ENCODE measurements at regions not wholly inside any gene's neighbourhood (a gene's known extent, or its start where the extent isn't known, plus 50 kb on each side); places are given as distances from the start of the nearest gene placed in this dataset.

GRCh38 chr3:14330508-14330907, 71.9 kb upstream of the SLC6A6 start:
- Histone ChIP-seq H3K9me3 (replicated peaks) (no peaks in the 10 kb centered on the region), H3K4me1 (no peaks in the 10 kb centered on the region), H3K36me3 (no peaks in the 10 kb centered on the region), H3K27ac (replicated peaks) (no peak overlapping the region), H3K4me3 (no peak overlapping the region), H3K27me3 (ENCODE audit: low read depth) (peaks cover 25% of the 10 kb centered on the region)
- intact Hi-C loops (cut with micrococcal nuclease): no loop called here
- no peak for TF ChIP-seq CTCF (IDR thresholded peaks at IDR 0.05; ENCODE audit: borderline replicate concordance)
- DNase-seq: no peak

- TF ChIP-seq CTCF (IDR thresholded peaks at IDR 0.05; ENCODE audit: borderline replicate concordance): no peak
- no peak overlapping the region for H3K4me3 ChIP-seq
- no peak overlapping the region for H3K27ac ChIP-seq (replicated peaks)
- no peaks in the 10 kb centered on the region for H3K9me3 ChIP-seq (replicated peaks)
- H3K36me3 ChIP-seq: no peaks in the 10 kb centered on the region
- no peak for DNase-seq
- no peaks in the 10 kb centered on the region for H3K4me1 ChIP-seq
- intact Hi-C loops (cut with micrococcal nuclease): no loop called here
- H3K27me3 ChIP-seq (ENCODE audit: low read depth): peaks cover 30% of the 10 kb centered on the region
These were observed 71.2 kb upstream of the SLC6A6 start for GRCh38 chr3:14331251-14331650.

GRCh38 chr3:14332392-14332791, 70.0 kb upstream of the SLC6A6 start:
- intact Hi-C loops (cut with micrococcal nuclease): no loop called here
- H3K4me1 ChIP-seq: no peaks in the 10 kb centered on the region

GRCh38 chr3:14333215-14333614, 69.2 kb upstream of the SLC6A6 start:
- peaks cover 45% of the 10 kb centered on the region for H3K27me3 ChIP-seq (ENCODE audit: low read depth)
- no peak for DNase-seq
- no peaks in the 10 kb centered on the region for H3K36me3 ChIP-seq
- no peak overlapping the region for H3K27ac ChIP-seq (replicated peaks)
- intact Hi-C loops (cut with micrococcal nuclease): no loop called here
- no peaks in the 10 kb centered on the region for H3K4me1 ChIP-seq
- no peaks in the 10 kb centered on the region for H3K9me3 ChIP-seq (replicated peaks)
- H3K4me3 ChIP-seq: no peak overlapping the region
- TF ChIP-seq CTCF (IDR thresholded peaks at IDR 0.05; ENCODE audit: borderline replicate concordance): no peak

More at GRCh38 chr3:14332392-14332791, 70.0 kb upstream of the SLC6A6 start:
- no peaks in the 10 kb centered on the region for H3K9me3 ChIP-seq (replicated peaks)
- H3K36me3 ChIP-seq: no peaks in the 10 kb centered on the region
- H3K27ac ChIP-seq (replicated peaks): no peak overlapping the region
- no peak for DNase-seq
- no peak overlapping the region for H3K4me3 ChIP-seq
- peaks cover 42% of the 10 kb centered on the region for H3K27me3 ChIP-seq (ENCODE audit: low read depth)
- TF ChIP-seq CTCF (IDR thresholded peaks at IDR 0.05; ENCODE audit: borderline replicate concordance): no peak

DNA sequence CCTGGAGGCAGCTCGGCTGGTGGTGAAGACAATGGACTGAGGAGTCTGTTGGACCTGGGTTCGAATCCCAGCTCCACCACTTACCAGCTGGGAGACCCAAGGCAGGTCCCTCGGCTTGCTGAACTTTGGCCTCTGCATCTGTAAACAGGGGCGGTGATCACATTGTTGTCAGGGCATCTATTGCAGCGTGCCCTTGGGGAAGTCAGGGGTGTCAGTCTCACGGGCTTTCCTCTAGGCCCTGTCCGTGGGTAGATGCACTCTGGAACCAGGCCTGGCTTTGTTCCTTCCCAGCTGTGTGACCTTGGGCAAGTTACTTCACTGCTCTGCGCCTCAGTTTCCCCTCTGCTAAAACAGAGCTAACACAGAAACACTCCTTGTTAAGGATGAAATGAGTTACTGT, 68.8 kb upstream of the SLC6A6 start:
- H3K9me3 ChIP-seq (replicated peaks): no peaks in the 10 kb centered on the region
- no peak overlapping the region for H3K27ac ChIP-seq (replicated peaks)
- intact Hi-C loops (cut with micrococcal nuclease): no loop called here

More for the DNA sequence above, 68.8 kb upstream of the SLC6A6 start:
- H3K4me1 ChIP-seq: no peaks in the 10 kb centered on the region
- peaks cover 46% of the 10 kb centered on the region for H3K27me3 ChIP-seq (ENCODE audit: low read depth)
- no peak for DNase-seq
- H3K4me3 ChIP-seq: no peak overlapping the region
- TF ChIP-seq CTCF (IDR thresholded peaks at IDR 0.05; ENCODE audit: borderline replicate concordance): no peak
- no peaks in the 10 kb centered on the region for H3K36me3 ChIP-seq
